Ramos (cell line): ENCODE measurements at regions not wholly inside any gene's neighbourhood (a gene's known extent, or its start where the extent isn't known, plus 50 kb on each side); places are given as distances from the start of the nearest gene placed in this dataset.

Experiments used
- in situ Hi-C: fragments of 300-500 bp; cut with MboI; formaldehyde crosslinking; loops from one replicate; pipeline ENCODE4 v1.14.3; 2022; ENCODE audit warnings: low sequenced_read_pairs; ENCODE audit not compliant: unreplicated experiment

GRCh38 chr3:181660337-181660736 lies 51.4 kb upstream of the SOX2 start:
- in situ Hi-C loops: no loop called here

GRCh38 chr3:181637456-181637855 lies 74.3 kb upstream of the SOX2 start:
- in situ Hi-C loops: no loop called here

GRCh38 chr3:181637056-181637455 lies 74.7 kb upstream of the SOX2 start:
- in situ Hi-C loops: no loop called here

GRCh38 chr3:181635141-181635540 lies 76.6 kb upstream of the SOX2 start:
- in situ Hi-C loops: no loop called here

- in situ Hi-C loops: no loop called here
Measured at GRCh38 chr3:181633556-181633955, 78.2 kb upstream of the SOX2 start.

- in situ Hi-C loops: no loop called here
Measured at GRCh38 chr3:181631901-181632300, 79.8 kb upstream of the SOX2 start.

- in situ Hi-C loops: no loop called here
Measured at GRCh38 chr3:181630853-181631252, 80.9 kb upstream of the SOX2 start.

GRCh38 chr3:181629711-181630110 lies 82.0 kb upstream of the SOX2 start:
- in situ Hi-C loops: no loop called here

- in situ Hi-C loops: no loop called here
Measured at GRCh38 chr3:181629029-181629428, 82.7 kb upstream of the SOX2 start.

- in situ Hi-C loops: no loop called here
Measured at GRCh38 chr3:181628384-181628783, 83.3 kb upstream of the SOX2 start.

- in situ Hi-C loops: no loop called here
Measured at GRCh38 chr3:181626036-181626435, 85.7 kb upstream of the SOX2 start.

GRCh38 chr3:181623924-181624694 lies 87.6 kb upstream of the SOX2 start:
- in situ Hi-C loops: no loop called here

- in situ Hi-C loops: no loop called here
Measured at GRCh38 chr3:181622365-181622764, 89.4 kb upstream of the SOX2 start.

- in situ Hi-C loops: no loop called here
Measured at GRCh38 chr3:181619897-181620296, 91.8 kb upstream of the SOX2 start.

GRCh38 chr3:181618260-181618659 lies 93.5 kb upstream of the SOX2 start:
- in situ Hi-C loops: no loop called here

- in situ Hi-C loops: no loop called here
Measured at GRCh38 chr3:181616088-181617070, 95.3 kb upstream of the SOX2 start.

GRCh38 chr3:181615666-181616065 lies 96.1 kb upstream of the SOX2 start:
- in situ Hi-C loops: no loop called here

- in situ Hi-C loops: no loop called here
Measured at GRCh38 chr3:181614878-181615277, 96.8 kb upstream of the SOX2 start.

- in situ Hi-C loops: no loop called here
Measured at GRCh38 chr3:181613813-181614212, 97.9 kb upstream of the SOX2 start.

GRCh38 chr3:181613191-181613590 lies 98.5 kb upstream of the SOX2 start:
- in situ Hi-C loops: no loop called here

GRCh38 chr3:181610973-181611265 lies 100.8 kb upstream of the SOX2 start:
- in situ Hi-C loops: no loop called here
